Activated naive CD8-positive, alpha-beta T cell (primary cell): ENCODE measurements at regions not wholly inside any gene's neighbourhood (a gene's known extent, or its start where the extent isn't known, plus 50 kb on each side); places are given as distances from the start of the nearest gene placed in this dataset.

Experiments used
- H3K27ac Mint-ChIP-seq: one replicate; pipeline ENCODE4 v1.8.0; 2021; ENCODE audit warnings: mixed read lengths
- H3K27me3 Mint-ChIP-seq: one replicate; pipeline ENCODE4 v1.8.0; 2021; ENCODE audit warnings: mixed read lengths
- H3K36me3 Mint-ChIP-seq: one replicate; pipeline ENCODE4 v1.8.0; 2021; ENCODE audit warnings: mixed read lengths
- H3K4me1 Mint-ChIP-seq: one replicate; pipeline ENCODE4 v1.8.0; 2021; ENCODE audit warnings: low read depth, mixed read lengths
- H3K4me3 Mint-ChIP-seq: one replicate; pipeline ENCODE4 v1.8.0; 2021; ENCODE audit warnings: mild to moderate bottlenecking, mixed read lengths
- H3K9me3 Mint-ChIP-seq: one replicate; pipeline ENCODE4 v1.8.0; 2021; ENCODE audit warnings: low read depth, mixed read lengths

GRCh38 chr3:106215047-106215446 is 346.2 kb upstream of the CBLB start:
- Mint-ChIP-seq H3K36me3 (peaks cover 14% of the 10 kb centered on the region), H3K27me3 (no peaks in the 10 kb centered on the region), H3K27ac (peak overlapping the region; percentile 90), H3K9me3 (peaks cover 5% of the 10 kb centered on the region), H3K4me1 (peaks cover 54% of the 10 kb centered on the region), H3K4me3 (peak overlapping the region; percentile 31)

GRCh38 chr3:106217745-106218144 is 348.9 kb upstream of the CBLB start:
- no peak overlapping the region for H3K4me3 Mint-ChIP-seq
- H3K27me3 Mint-ChIP-seq, result no peaks in the 10 kb centered on the region
- H3K27ac Mint-ChIP-seq, result no peak overlapping the region
- H3K36me3 Mint-ChIP-seq, result peaks cover 23% of the 10 kb centered on the region
- H3K9me3 Mint-ChIP-seq, result peaks cover 14% of the 10 kb centered on the region
- peaks cover 41% of the 10 kb centered on the region for H3K4me1 Mint-ChIP-seq

- Mint-ChIP-seq H3K4me1 (peaks cover 48% of the 10 kb centered on the region), H3K9me3 (peaks cover 9% of the 10 kb centered on the region), H3K4me3 (no peak overlapping the region), H3K27ac (peak overlapping the region; percentile 50), H3K27me3 (no peaks in the 10 kb centered on the region), H3K36me3 (peaks cover 13% of the 10 kb centered on the region)
Observed at GRCh38 chr3:106227068-106227467, 358.3 kb upstream of the CBLB start.

GRCh38 chr3:106228271-106228670 is 359.5 kb upstream of the CBLB start:
- no peak overlapping the region for H3K4me3 Mint-ChIP-seq
- peak overlapping the region; percentile 78 for H3K27ac Mint-ChIP-seq
- H3K9me3 Mint-ChIP-seq, result peaks cover 8% of the 10 kb centered on the region
- no peaks in the 10 kb centered on the region for H3K27me3 Mint-ChIP-seq
- H3K4me1 Mint-ChIP-seq, result peaks cover 59% of the 10 kb centered on the region
- peaks cover 9% of the 10 kb centered on the region for H3K36me3 Mint-ChIP-seq

- Mint-ChIP-seq H3K9me3 (peaks cover 8% of the 10 kb centered on the region), H3K27me3 (no peaks in the 10 kb centered on the region), H3K4me1 (peaks cover 65% of the 10 kb centered on the region), H3K4me3 (no peak overlapping the region), H3K36me3 (peaks cover 8% of the 10 kb centered on the region), H3K27ac (peak overlapping the region; percentile 83)
Observed at GRCh38 chr3:106229495-106230278, 360.9 kb upstream of the CBLB start.

- peaks cover 8% of the 10 kb centered on the region for H3K36me3 Mint-ChIP-seq
- H3K9me3 Mint-ChIP-seq, result peaks cover 8% of the 10 kb centered on the region
- no peaks in the 10 kb centered on the region for H3K27me3 Mint-ChIP-seq
- peak overlapping the region; percentile 97 for H3K27ac Mint-ChIP-seq
- peaks cover 71% of the 10 kb centered on the region for H3K4me1 Mint-ChIP-seq
- peak overlapping the region; percentile 80 for H3K4me3 Mint-ChIP-seq
Observed at GRCh38 chr3:106231086-106231485, 362.3 kb upstream of the CBLB start.

GRCh38 chr3:106232956-106233355 is 364.1 kb upstream of the CBLB start:
- H3K27ac Mint-ChIP-seq, result peak overlapping the region; percentile 35
- peaks cover 57% of the 10 kb centered on the region for H3K4me1 Mint-ChIP-seq
- peaks cover 9% of the 10 kb centered on the region for H3K36me3 Mint-ChIP-seq
- peaks cover 8% of the 10 kb centered on the region for H3K9me3 Mint-ChIP-seq
- H3K4me3 Mint-ChIP-seq, result no peak overlapping the region
- H3K27me3 Mint-ChIP-seq, result no peaks in the 10 kb centered on the region

GRCh38 chr3:106239195-106239697 is 370.4 kb upstream of the CBLB start:
- H3K4me1 Mint-ChIP-seq, result peaks cover 15% of the 10 kb centered on the region
- no peaks in the 10 kb centered on the region for H3K27me3 Mint-ChIP-seq
- H3K36me3 Mint-ChIP-seq, result peaks cover 2% of the 10 kb centered on the region
- H3K4me3 Mint-ChIP-seq, result no peak overlapping the region
- peaks cover 6% of the 10 kb centered on the region for H3K9me3 Mint-ChIP-seq
- H3K27ac Mint-ChIP-seq, result no peak overlapping the region

GRCh38 chr3:106241593-106241992 is 372.8 kb upstream of the CBLB start:
- no peaks in the 10 kb centered on the region for H3K27me3 Mint-ChIP-seq
- H3K4me3 Mint-ChIP-seq, result no peak overlapping the region

GRCh38 chr3:106242781-106243180 is 374.0 kb upstream of the CBLB start:
- Mint-ChIP-seq H3K27ac (no peak overlapping the region), H3K4me1 (peaks cover 4% of the 10 kb centered on the region), H3K36me3 (no peaks in the 10 kb centered on the region), H3K27me3 (no peaks in the 10 kb centered on the region), H3K4me3 (no peak overlapping the region), H3K9me3 (peaks cover 6% of the 10 kb centered on the region)

More at GRCh38 chr3:106241593-106241992, 372.8 kb upstream of the CBLB start:
- Mint-ChIP-seq H3K4me1 (peaks cover 4% of the 10 kb centered on the region), H3K9me3 (peaks cover 6% of the 10 kb centered on the region), H3K36me3 (peaks cover 2% of the 10 kb centered on the region), H3K27ac (no peak overlapping the region)

- Mint-ChIP-seq H3K9me3 (no peaks in the 10 kb centered on the region), H3K4me1 (peaks cover 14% of the 10 kb centered on the region), H3K36me3 (no peaks in the 10 kb centered on the region), H3K27me3 (no peaks in the 10 kb centered on the region), H3K4me3 (no peak overlapping the region), H3K27ac (no peak overlapping the region)
Observed at GRCh38 chr3:106245400-106245799, 376.6 kb upstream of the CBLB start.

- peaks cover 14% of the 10 kb centered on the region for H3K4me1 Mint-ChIP-seq
- no peaks in the 10 kb centered on the region for H3K36me3 Mint-ChIP-seq
- no peak overlapping the region for H3K4me3 Mint-ChIP-seq
- H3K27me3 Mint-ChIP-seq, result no peaks in the 10 kb centered on the region
- peak overlapping the region; percentile 2 for H3K27ac Mint-ChIP-seq
- no peaks in the 10 kb centered on the region for H3K9me3 Mint-ChIP-seq
Observed at GRCh38 chr3:106247902-106248684, 379.3 kb upstream of the CBLB start.

GRCh38 chr3:106249159-106249558 is 380.3 kb upstream of the CBLB start:
- Mint-ChIP-seq H3K9me3 (no peaks in the 10 kb centered on the region), H3K36me3 (no peaks in the 10 kb centered on the region), H3K27ac (no peak overlapping the region), H3K27me3 (no peaks in the 10 kb centered on the region), H3K4me3 (no peak overlapping the region), H3K4me1 (peaks cover 14% of the 10 kb centered on the region)

GRCh38 chr3:106249981-106250380 is 381.2 kb upstream of the CBLB start:
- H3K4me1 Mint-ChIP-seq, result peaks cover 14% of the 10 kb centered on the region
- H3K4me3 Mint-ChIP-seq, result no peak overlapping the region
- H3K27ac Mint-ChIP-seq, result no peak overlapping the region
- H3K36me3 Mint-ChIP-seq, result no peaks in the 10 kb centered on the region
- no peaks in the 10 kb centered on the region for H3K9me3 Mint-ChIP-seq
- H3K27me3 Mint-ChIP-seq, result no peaks in the 10 kb centered on the region

GRCh38 chr3:106251160-106251892 is 382.5 kb upstream of the CBLB start:
- Mint-ChIP-seq H3K4me1 (peaks cover 14% of the 10 kb centered on the region), H3K27ac (no peak overlapping the region), H3K4me3 (no peak overlapping the region), H3K27me3 (no peaks in the 10 kb centered on the region), H3K9me3 (no peaks in the 10 kb centered on the region), H3K36me3 (no peaks in the 10 kb centered on the region)
